Kidney epithelial cell (primary cell): ENCODE measurements at regions not wholly inside any gene's neighbourhood (a gene's known extent, or its start where the extent isn't known, plus 50 kb on each side); places are given as distances from the start of the nearest gene placed in this dataset.

Source experiments
- DNase-seq: peaks from one replicate; pipeline ENCODE4 v3.0.0-alpha.2; 2010; ENCODE audit warnings: low read depth
- H3K27me3 ChIP-seq: 2 replicates; pipeline ENCODE4 v1.6.0; 2011; ENCODE audit warnings: low read length; ENCODE audit not compliant: control insufficient read depth, insufficient read depth
- H3K36me3 ChIP-seq: 2 replicates; pipeline ENCODE4 v1.5.1; 2011; ENCODE audit warnings: low read length; ENCODE audit not compliant: control insufficient read depth, insufficient read depth
- H3K4me3 ChIP-seq: 2 replicates; pipeline ENCODE4 v1.5.1; 2011; ENCODE audit warnings: low read depth, mild to moderate bottlenecking, control low read depth, low read length
- CTCF ChIP-seq: IDR thresholded peaks from 2 replicates; pipeline ENCODE4 v1.5.1; 2011; ENCODE audit warnings: mild to moderate bottlenecking, moderate library complexity, low read length, control low read depth, inconsistent platforms; ENCODE audit not compliant: insufficient read depth, poor library complexity, severe bottlenecking

GRCh38 chrX:25156832-25157231, 141.1 kb upstream of the ARX start:
- H3K36me3 ChIP-seq = no peaks in the 10 kb centered on the region
- DNase-seq = no peak
- no peaks in the 10 kb centered on the region for H3K27me3 ChIP-seq
- TF ChIP-seq CTCF = no peak
- H3K4me3 ChIP-seq = no peak overlapping the region

GRCh38 chrX:25156323-25156722, 140.6 kb upstream of the ARX start:
- no peaks in the 10 kb centered on the region for H3K36me3 ChIP-seq
- no peak for DNase-seq
- TF ChIP-seq CTCF = no peak
- H3K4me3 ChIP-seq = no peak overlapping the region
- H3K27me3 ChIP-seq = no peaks in the 10 kb centered on the region

GRCh38 chrX:25154168-25154567, 138.4 kb upstream of the ARX start:
- H3K27me3 ChIP-seq = no peaks in the 10 kb centered on the region
- H3K4me3 ChIP-seq = no peak overlapping the region
- no peaks in the 10 kb centered on the region for H3K36me3 ChIP-seq
- DNase-seq = no peak
- no peak for TF ChIP-seq CTCF

GRCh38 chrX:25151749-25152148, 136.0 kb upstream of the ARX start:
- no peak for DNase-seq
- H3K4me3 ChIP-seq = no peak overlapping the region
- TF ChIP-seq CTCF = no peak

GRCh38 chrX:25144043-25144940, 128.5 kb upstream of the ARX start:
- no peak for DNase-seq
- Histone ChIP-seq H3K27me3 (no peaks in the 10 kb centered on the region), H3K36me3 (no peaks in the 10 kb centered on the region), H3K4me3 (no peak overlapping the region)
- TF ChIP-seq CTCF = peak; percentile 76

More at GRCh38 chrX:25151749-25152148, 136.0 kb upstream of the ARX start:
- no peaks in the 10 kb centered on the region for H3K36me3 ChIP-seq
- no peaks in the 10 kb centered on the region for H3K27me3 ChIP-seq

GRCh38 chrX:25143596-25143995, 127.8 kb upstream of the ARX start:
- Histone ChIP-seq H3K27me3 (no peaks in the 10 kb centered on the region), H3K36me3 (no peaks in the 10 kb centered on the region), H3K4me3 (no peak overlapping the region)
- no peak for DNase-seq
- TF ChIP-seq CTCF = no peak
